ENCODE measurements at regions not wholly inside any gene's neighbourhood (a gene's known extent, or its start where the extent isn't known, plus 50 kb on each side); places are given as distances from the start of the nearest gene placed in this dataset.

DNA sequence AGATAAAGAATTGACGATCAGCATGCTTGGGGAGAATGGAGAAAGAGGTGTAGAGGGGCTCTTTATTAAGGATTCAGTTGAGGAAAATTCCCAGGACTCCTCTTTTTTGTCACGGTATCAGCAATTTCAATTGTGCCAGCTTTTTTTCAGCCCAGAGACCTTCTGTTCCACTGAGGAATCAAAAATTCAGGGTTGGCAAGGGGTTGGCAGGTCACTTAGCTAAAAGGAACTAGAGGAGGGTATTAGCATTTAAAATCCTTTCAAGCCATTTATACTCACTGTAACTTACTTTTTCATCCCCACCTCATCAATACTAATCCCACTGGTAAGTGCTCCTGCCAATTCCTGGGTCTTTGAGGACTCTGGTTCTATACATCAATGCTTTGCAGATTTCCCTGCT lies 757.5 kb upstream of the COBL start:
- TF ChIP-seq, protein P1, sequence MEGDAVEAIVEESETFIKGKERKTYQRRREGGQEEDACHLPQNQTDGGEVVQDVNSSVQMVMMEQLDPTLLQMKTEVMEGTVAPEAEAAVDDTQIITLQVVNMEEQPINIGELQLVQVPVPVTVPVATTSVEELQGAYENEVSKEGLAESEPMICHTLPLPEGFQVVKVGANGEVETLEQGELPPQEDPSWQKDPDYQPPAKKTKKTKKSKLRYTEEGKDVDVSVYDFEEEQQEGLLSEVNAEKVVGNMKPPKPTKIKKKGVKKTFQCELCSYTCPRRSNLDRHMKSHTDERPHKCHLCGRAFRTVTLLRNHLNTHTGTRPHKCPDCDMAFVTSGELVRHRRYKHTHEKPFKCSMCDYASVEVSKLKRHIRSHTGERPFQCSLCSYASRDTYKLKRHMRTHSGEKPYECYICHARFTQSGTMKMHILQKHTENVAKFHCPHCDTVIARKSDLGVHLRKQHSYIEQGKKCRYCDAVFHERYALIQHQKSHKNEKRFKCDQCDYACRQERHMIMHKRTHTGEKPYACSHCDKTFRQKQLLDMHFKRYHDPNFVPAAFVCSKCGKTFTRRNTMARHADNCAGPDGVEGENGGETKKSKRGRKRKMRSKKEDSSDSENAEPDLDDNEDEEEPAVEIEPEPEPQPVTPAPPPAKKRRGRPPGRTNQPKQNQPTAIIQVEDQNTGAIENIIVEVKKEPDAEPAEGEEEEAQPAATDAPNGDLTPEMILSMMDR (IDR thresholded peaks at IDR 0.05) = no peak
- TF ChIP-seq POLR2A (IDR thresholded peaks at IDR 0.05) = no peak

Measured in body of pancreas (tissue), 4 donors.